Upper lobe of right lung (tissue), 1 donor: ENCODE measurements at regions not wholly inside any gene's neighbourhood (a gene's known extent, or its start where the extent isn't known, plus 50 kb on each side); places are given as distances from the start of the nearest gene placed in this dataset.

Experiments
- ATAC-seq: fragments of 200-7000 bp; cut with Tn5 transposase; one replicate; pipeline ENCODE4 v1.9.1; 2020; ENCODE audit warnings: mild to moderate bottlenecking, moderate library complexity
- DNase-seq: peaks from one replicate; pipeline ENCODE4 v3.0.0-alpha.2; 2020
- H3K27ac ChIP-seq: fragments of 200-600 bp; one replicate; pipeline ENCODE4 v1.8.0; 2022
- H3K27me3 ChIP-seq: fragments of 200-600 bp; one replicate; pipeline ENCODE4 v1.8.0; 2022; ENCODE audit warnings: mild to moderate bottlenecking
- H3K36me3 ChIP-seq: fragments of 200-600 bp; one replicate; pipeline ENCODE4 v1.8.0; 2022
- H3K4me1 ChIP-seq: fragments of 200-600 bp; one replicate; pipeline ENCODE4 v1.8.0; 2022
- H3K4me3 ChIP-seq: fragments of 200-600 bp; one replicate; pipeline ENCODE4 v1.8.0; 2022; ENCODE audit warnings: mild to moderate bottlenecking
- H3K9me3 ChIP-seq: fragments of 200-600 bp; one replicate; pipeline ENCODE4 v1.8.0; 2022
- CTCF ChIP-seq: fragments of 200-600 bp; IDR thresholded peaks from one replicate; pipeline ENCODE4 v1.8.0; 2022; ENCODE audit warnings: antibody characterized with exemption
- intact Hi-C: fragments of 100-400 bp; cut with DNase I; formaldehyde crosslinking; loops from one replicate; pipeline ENCODE4 v1.11.0; 2022
- donor health status: DM: no; HTN: yes; CAD: no; lungs with severe emphysema.

- H3K4me1 ChIP-seq: no peaks in the 10 kb centered on the region
- peaks cover 21% of the 10 kb centered on the region for H3K27me3 ChIP-seq
- no peak overlapping the region for H3K4me3 ChIP-seq
- no peak for TF ChIP-seq CTCF
- intact Hi-C loops: no loop called here
- ATAC-seq: no peak
- DNase-seq: no peak
- no peaks in the 10 kb centered on the region for H3K36me3 ChIP-seq
- no peak overlapping the region for H3K27ac ChIP-seq
- no peaks in the 10 kb centered on the region for H3K9me3 ChIP-seq
Measured at GRCh38 chr1:63069214-63069613, 253.2 kb upstream of the FOXD3 start.

GRCh38 chr1:63073309-63074306, 248.8 kb upstream of the FOXD3 start:
- H3K36me3 ChIP-seq: no peaks in the 10 kb centered on the region
- H3K27me3 ChIP-seq: peaks cover 33% of the 10 kb centered on the region
- H3K27ac ChIP-seq: no peak overlapping the region
- intact Hi-C loops: no loop called here
- ATAC-seq: peak; percentile 10
- DNase-seq: no peak
- H3K4me1 ChIP-seq: no peaks in the 10 kb centered on the region
- H3K9me3 ChIP-seq: no peaks in the 10 kb centered on the region
- no peak overlapping the region for H3K4me3 ChIP-seq
- no peak for TF ChIP-seq CTCF

GRCh38 chr1:63074321-63074720, 248.0 kb upstream of the FOXD3 start:
- intact Hi-C loops: no loop called here
- H3K36me3 ChIP-seq: no peaks in the 10 kb centered on the region
- TF ChIP-seq CTCF: no peak

GRCh38 chr1:63082766-63083165, 239.6 kb upstream of the FOXD3 start:
- ATAC-seq (no peak), DNase-seq (no peak)
- Histone ChIP-seq H3K4me3 (no peak overlapping the region), H3K36me3 (no peaks in the 10 kb centered on the region), H3K9me3 (no peaks in the 10 kb centered on the region), H3K4me1 (no peaks in the 10 kb centered on the region), H3K27me3 (peaks cover under 1% of the 10 kb centered on the region), H3K27ac (no peak overlapping the region)
- intact Hi-C loops: no loop called here
- TF ChIP-seq CTCF: no peak

More at GRCh38 chr1:63074321-63074720, 248.0 kb upstream of the FOXD3 start:
- Histone ChIP-seq H3K27me3 (peaks cover 33% of the 10 kb centered on the region), H3K4me1 (no peaks in the 10 kb centered on the region), H3K4me3 (no peak overlapping the region), H3K9me3 (no peaks in the 10 kb centered on the region), H3K27ac (no peak overlapping the region)
- DNase-seq: no peak
- no peak for ATAC-seq

- ATAC-seq (no peak), DNase-seq (no peak)
- intact Hi-C loops: no loop called here
- H3K36me3 ChIP-seq: no peaks in the 10 kb centered on the region
- H3K27ac ChIP-seq: no peak overlapping the region
- no peak for TF ChIP-seq CTCF
- no peak overlapping the region for H3K4me3 ChIP-seq
- H3K4me1 ChIP-seq: no peaks in the 10 kb centered on the region
- H3K27me3 ChIP-seq: peaks cover 7% of the 10 kb centered on the region
- no peaks in the 10 kb centered on the region for H3K9me3 ChIP-seq
Measured at GRCh38 chr1:63087966-63088365, 234.4 kb upstream of the FOXD3 start.
